ENCODE measurements at regions not wholly inside any gene's neighbourhood (a gene's known extent, or its start where the extent isn't known, plus 50 kb on each side); places are given as distances from the start of the nearest gene placed in this dataset.

GRCh38 chr11:95451682-95452081 lies 220.7 kb upstream of the SESN3 start:
- TF ChIP-seq CTCF (IDR thresholded peaks at IDR 0.05) (no peak), POLR2A (IDR thresholded peaks at IDR 0.05) (no peak)

Data from lower leg skin (tissue), 3 donors.